IgD-negative memory B cell (primary cell): ENCODE measurements at regions not wholly inside any gene's neighbourhood (a gene's known extent, or its start where the extent isn't known, plus 50 kb on each side); places are given as distances from the start of the nearest gene placed in this dataset.

Experiments used
- H3K27ac Mint-ChIP-seq, 3 donors: one replicate each; pipeline ENCODE4 v1.8.0; 2020 to 2022; ENCODE audit warnings: mild to moderate bottlenecking in 3 of 3, mixed read lengths in 3 of 3, moderate library complexity in 1 of 3
- H3K27me3 Mint-ChIP-seq: one replicate; pipeline ENCODE4 v1.8.0; 2021; ENCODE audit warnings: mixed read lengths
- H3K36me3 Mint-ChIP-seq: one replicate; pipeline ENCODE4 v1.8.0; 2020; ENCODE audit warnings: mild to moderate bottlenecking, mixed read lengths
- H3K4me1 Mint-ChIP-seq, 3 donors: one replicate each; pipeline ENCODE4 v1.8.0; 2020 to 2022; ENCODE audit warnings: mixed read lengths in 3 of 3, mild to moderate bottlenecking in 1 of 3
- H3K4me3 Mint-ChIP-seq, 4 donors: one replicate each; pipeline ENCODE4 v1.8.0; 2020 to 2022; ENCODE audit warnings: mild to moderate bottlenecking in 4 of 4, mixed read lengths in 4 of 4, moderate library complexity in 3 of 4
- H3K9me3 Mint-ChIP-seq, 3 donors: one replicate each; pipeline ENCODE4 v1.8.0; 2020 to 2021; ENCODE audit warnings: mixed read lengths in 3 of 3, mild to moderate bottlenecking in 1 of 3

- Mint-ChIP-seq H3K4me1 (no peaks in the 10 kb centered on the region), H3K36me3 (no peaks in the 10 kb centered on the region), H3K27me3 (peaks cover under 1% of the 10 kb centered on the region), H3K27ac (no peak overlapping the region), H3K4me3 (no peak overlapping the region), H3K9me3 (no peaks in the 10 kb centered on the region)
Observed at GRCh38 chr11:8740129-8740528, 57.5 kb downstream of the RPL27A start.

GRCh38 chr11:8744423-8744822 is 61.8 kb downstream of the RPL27A start:
- H3K4me3 Mint-ChIP-seq: no peak overlapping the region
- peaks cover 2% of the 10 kb centered on the region for H3K27me3 Mint-ChIP-seq
- no peaks in the 10 kb centered on the region for H3K36me3 Mint-ChIP-seq
- no peaks in the 10 kb centered on the region for H3K4me1 Mint-ChIP-seq
- H3K9me3 Mint-ChIP-seq: no peaks in the 10 kb centered on the region
- peak overlapping the region in 1 of 3 donors; percentile 50 for H3K27ac Mint-ChIP-seq

GRCh38 chr11:8745431-8746253 is 63.0 kb downstream of the RPL27A start:
- H3K27ac Mint-ChIP-seq: no peak overlapping the region
- H3K36me3 Mint-ChIP-seq: no peaks in the 10 kb centered on the region
- H3K27me3 Mint-ChIP-seq: peaks cover 2% of the 10 kb centered on the region
- H3K4me3 Mint-ChIP-seq: no peak overlapping the region
- H3K9me3 Mint-ChIP-seq: no peaks in the 10 kb centered on the region
- no peaks in the 10 kb centered on the region for H3K4me1 Mint-ChIP-seq

- Mint-ChIP-seq H3K4me1 (no peaks in the 10 kb centered on the region), H3K36me3 (no peaks in the 10 kb centered on the region), H3K9me3 (no peaks in the 10 kb centered on the region), H3K4me3 (no peak overlapping the region), H3K27ac (no peak overlapping the region), H3K27me3 (peaks cover 2% of the 10 kb centered on the region)
Observed at GRCh38 chr11:8746331-8746974, 63.9 kb downstream of the RPL27A start.

GRCh38 chr11:8747173-8747572 is 64.6 kb downstream of the RPL27A start:
- no peak overlapping the region for H3K4me3 Mint-ChIP-seq
- H3K36me3 Mint-ChIP-seq: no peaks in the 10 kb centered on the region
- no peak overlapping the region for H3K27ac Mint-ChIP-seq
- H3K9me3 Mint-ChIP-seq: no peaks in the 10 kb centered on the region
- H3K4me1 Mint-ChIP-seq: no peaks in the 10 kb centered on the region
- H3K27me3 Mint-ChIP-seq: peaks cover 2% of the 10 kb centered on the region

GRCh38 chr11:8748317-8748716 is 65.7 kb downstream of the RPL27A start:
- no peak overlapping the region for H3K4me3 Mint-ChIP-seq
- H3K9me3 Mint-ChIP-seq: no peaks in the 10 kb centered on the region
- no peaks in the 10 kb centered on the region for H3K36me3 Mint-ChIP-seq
- H3K4me1 Mint-ChIP-seq: no peaks in the 10 kb centered on the region
- H3K27ac Mint-ChIP-seq: no peak overlapping the region
- H3K27me3 Mint-ChIP-seq: peaks cover 2% of the 10 kb centered on the region

GRCh38 chr11:8749202-8749601 is 66.6 kb downstream of the RPL27A start:
- peaks cover 2% of the 10 kb centered on the region for H3K27me3 Mint-ChIP-seq
- H3K4me1 Mint-ChIP-seq: no peaks in the 10 kb centered on the region
- H3K9me3 Mint-ChIP-seq: no peaks in the 10 kb centered on the region
- H3K4me3 Mint-ChIP-seq: no peak overlapping the region
- no peak overlapping the region for H3K27ac Mint-ChIP-seq
- H3K36me3 Mint-ChIP-seq: no peaks in the 10 kb centered on the region

- no peaks in the 10 kb centered on the region for H3K36me3 Mint-ChIP-seq
- no peaks in the 10 kb centered on the region for H3K4me1 Mint-ChIP-seq
- H3K9me3 Mint-ChIP-seq: no peaks in the 10 kb centered on the region
- no peak overlapping the region for H3K27ac Mint-ChIP-seq
- no peak overlapping the region for H3K4me3 Mint-ChIP-seq
- no peaks in the 10 kb centered on the region for H3K27me3 Mint-ChIP-seq
Observed at GRCh38 chr11:8754241-8754640, 71.6 kb downstream of the RPL27A start.

GRCh38 chr11:8756201-8756600 is 73.6 kb downstream of the RPL27A start:
- no peak overlapping the region for H3K4me3 Mint-ChIP-seq
- no peaks in the 10 kb centered on the region for H3K27me3 Mint-ChIP-seq
- no peaks in the 10 kb centered on the region for H3K4me1 Mint-ChIP-seq
- H3K27ac Mint-ChIP-seq: no peak overlapping the region
- no peaks in the 10 kb centered on the region for H3K36me3 Mint-ChIP-seq
- H3K9me3 Mint-ChIP-seq: no peaks in the 10 kb centered on the region

GRCh38 chr11:8757047-8757446 is 74.5 kb downstream of the RPL27A start:
- Mint-ChIP-seq H3K4me3 (no peak overlapping the region), H3K27me3 (no peaks in the 10 kb centered on the region), H3K36me3 (no peaks in the 10 kb centered on the region), H3K4me1 (no peaks in the 10 kb centered on the region), H3K9me3 (no peaks in the 10 kb centered on the region), H3K27ac (no peak overlapping the region)

GRCh38 chr11:8757533-8757932 is 74.9 kb downstream of the RPL27A start:
- Mint-ChIP-seq H3K4me3 (no peak overlapping the region), H3K36me3 (no peaks in the 10 kb centered on the region), H3K9me3 (no peaks in the 10 kb centered on the region), H3K27ac (no peak overlapping the region), H3K27me3 (no peaks in the 10 kb centered on the region), H3K4me1 (no peaks in the 10 kb centered on the region)

- no peak overlapping the region for H3K27ac Mint-ChIP-seq
- no peaks in the 10 kb centered on the region for H3K9me3 Mint-ChIP-seq
- H3K4me3 Mint-ChIP-seq: no peak overlapping the region
- no peaks in the 10 kb centered on the region for H3K27me3 Mint-ChIP-seq
- H3K4me1 Mint-ChIP-seq: no peaks in the 10 kb centered on the region
- no peaks in the 10 kb centered on the region for H3K36me3 Mint-ChIP-seq
Observed at GRCh38 chr11:8758619-8759169, 76.1 kb downstream of the RPL27A start.

- Mint-ChIP-seq H3K27me3 (peaks cover 2% of the 10 kb centered on the region), H3K27ac (no peak overlapping the region), H3K4me1 (no peaks in the 10 kb centered on the region), H3K4me3 (no peak overlapping the region), H3K9me3 (no peaks in the 10 kb centered on the region), H3K36me3 (no peaks in the 10 kb centered on the region)
Observed at GRCh38 chr11:8759634-8760033, 77.0 kb downstream of the RPL27A start.

- Mint-ChIP-seq H3K4me3 (no peak overlapping the region), H3K27me3 (peaks cover 2% of the 10 kb centered on the region), H3K36me3 (no peaks in the 10 kb centered on the region), H3K27ac (no peak overlapping the region), H3K4me1 (no peaks in the 10 kb centered on the region), H3K9me3 (no peaks in the 10 kb centered on the region)
Observed at GRCh38 chr11:8760896-8761295, 78.3 kb downstream of the RPL27A start.

GRCh38 chr11:8763070-8763685 is 80.6 kb downstream of the RPL27A start:
- H3K27ac Mint-ChIP-seq: no peak overlapping the region
- H3K4me1 Mint-ChIP-seq: no peaks in the 10 kb centered on the region
- H3K4me3 Mint-ChIP-seq: no peak overlapping the region

More at GRCh38 chr11:8763070-8763685, 80.6 kb downstream of the RPL27A start:
- peaks cover 2% of the 10 kb centered on the region for H3K27me3 Mint-ChIP-seq
- no peaks in the 10 kb centered on the region for H3K36me3 Mint-ChIP-seq
- no peaks in the 10 kb centered on the region for H3K9me3 Mint-ChIP-seq
